Trophoblast cell (in vitro differentiated cells and primary cell): ENCODE measurements at regions not wholly inside any gene's neighbourhood (a gene's known extent, or its start where the extent isn't known, plus 50 kb on each side); places are given as distances from the start of the nearest gene placed in this dataset.

Experiments
- DNase-seq, 2 donors: peaks; one replicate each; pipeline ENCODE4 v3.0.0-alpha.2; 2016
- H2AFZ ChIP-seq: 2 replicates; pipeline ENCODE4 v1.6.1; 2013; ENCODE audit warnings: low read length, moderate library complexity, mild to moderate bottlenecking; ENCODE audit not compliant: insufficient read depth, poor library complexity
- H2AK5ac ChIP-seq: 2 replicates; pipeline ENCODE4 v1.6.1; 2013; ENCODE audit warnings: mild to moderate bottlenecking, low read length
- H2BK120ac ChIP-seq: 2 replicates; pipeline ENCODE4 v1.6.1; 2013; ENCODE audit warnings: low read length, mild to moderate bottlenecking, moderate library complexity; ENCODE audit not compliant: insufficient read depth, poor library complexity
- H2BK12ac ChIP-seq: 2 replicates; pipeline ENCODE4 v1.6.1; 2013; ENCODE audit warnings: mild to moderate bottlenecking, low read length, moderate library complexity
- H2BK5ac ChIP-seq: 2 replicates; pipeline ENCODE4 v1.6.1; 2013; ENCODE audit warnings: low read length, low read depth, moderate library complexity, mild to moderate bottlenecking; ENCODE audit not compliant: poor library complexity
- H3K14ac ChIP-seq: 2 replicates; pipeline ENCODE4 v1.6.1; 2013; ENCODE audit warnings: mild to moderate bottlenecking, low read length
- H3K18ac ChIP-seq: 2 replicates; pipeline ENCODE4 v1.6.1; 2013; ENCODE audit warnings: mild to moderate bottlenecking, low read length
- H3K23ac ChIP-seq: 2 replicates; pipeline ENCODE4 v1.6.1; 2013; ENCODE audit warnings: low read length
- H3K27ac ChIP-seq: 2 replicates; pipeline ENCODE4 v1.5.1; 2013; ENCODE audit warnings: low read depth, mild to moderate bottlenecking, inconsistent platforms, low read length, moderate library complexity
- H3K27me3 ChIP-seq: 2 replicates; pipeline ENCODE4 v1.6.1; 2013; ENCODE audit warnings: inconsistent platforms, mild to moderate bottlenecking, low read length, moderate library complexity; ENCODE audit not compliant: insufficient read depth
- H3K36me3 ChIP-seq, 2 experiments: 1 replicate in 1 of 2; 2 replicates in 1 of 2; pipeline ENCODE4 v1.6.1; 2013; ENCODE audit warnings: low read length in 2 of 2, mild to moderate bottlenecking in 2 of 2, moderate library complexity in 1 of 2; ENCODE audit not compliant: insufficient read depth in 2 of 2, control insufficient read depth in 1 of 2
- H3K4ac ChIP-seq: 2 replicates; pipeline ENCODE4 v1.6.1; 2013; ENCODE audit warnings: low read depth, mild to moderate bottlenecking, low read length, moderate library complexity
- H3K4me1 ChIP-seq, 2 experiments: 1 replicate in 1 of 2; 2 replicates in 1 of 2; pipeline ENCODE4 v1.6.1; 2013; ENCODE audit warnings: low read length in 2 of 2, mild to moderate bottlenecking in 2 of 2, moderate library complexity in 1 of 2; ENCODE audit not compliant: insufficient read depth in 2 of 2, control insufficient read depth in 1 of 2
- H3K4me2 ChIP-seq: 2 replicates; pipeline ENCODE4 v1.6.1; 2013; ENCODE audit warnings: inconsistent platforms, mild to moderate bottlenecking, low read length, moderate library complexity
- H3K4me3 ChIP-seq: 2 replicates; pipeline ENCODE4 v1.5.1; 2013; ENCODE audit warnings: mild to moderate bottlenecking, low read depth, low read length, inconsistent platforms
- H3K79me1 ChIP-seq: one replicate; pipeline ENCODE4 v1.6.1; 2013; ENCODE audit warnings: low read length
- H3K79me2 ChIP-seq: 2 replicates; pipeline ENCODE4 v1.6.1; 2013; ENCODE audit warnings: low read length, mild to moderate bottlenecking; ENCODE audit not compliant: control insufficient read depth, insufficient read depth, poor library complexity
- H3K9ac ChIP-seq: 2 replicates; pipeline ENCODE4 v1.6.1; 2013; ENCODE audit warnings: mild to moderate bottlenecking, low read length
- H3K9me3 ChIP-seq: 2 replicates; pipeline ENCODE4 v1.6.1; 2013; ENCODE audit warnings: low read depth, mild to moderate bottlenecking, control low read depth, inconsistent platforms, low read length; ENCODE audit not compliant: insufficient read depth
- H4K12ac ChIP-seq: 2 replicates; pipeline ENCODE4 v1.6.1; 2013; ENCODE audit warnings: low read depth, mild to moderate bottlenecking, low read length, moderate library complexity
- H4K8ac ChIP-seq: 2 replicates; pipeline ENCODE4 v1.6.1; 2013; ENCODE audit warnings: low read depth, mild to moderate bottlenecking, low read length, moderate library complexity
- H4K91ac ChIP-seq: one replicate; pipeline ENCODE4 v1.6.1; 2013; ENCODE audit warnings: low read depth, mild to moderate bottlenecking, low read length, moderate library complexity
- WGBS: extraction: QIAGEN DNeasy Blood & Tissue Kit; methylation state at CpG from one replicate; pipeline ENCODE4 v1.1.7; 2013; ENCODE audit warnings: missing lambda C conversion rate; ENCODE audit not compliant: insufficient read length, insufficient coverage; ENCODE audit errors: extremely low coverage; 5-methylcytosine and 5-hydroxymethylcytosine counted together

- Histone ChIP-seq H3K9me3 (no peaks in the 10 kb centered on the region), H3K4me1 (peaks cover 0 to 2% of the 10 kb centered on the region in 2 experiments), H3K4ac (no peak overlapping the region), H3K27me3 (no peaks in the 10 kb centered on the region), H3K4me3 (no peak overlapping the region), H4K12ac (no peak overlapping the region), H3K18ac (no peak overlapping the region), H2AFZ (no peak overlapping the region), H2BK120ac (no peak overlapping the region), H2AK5ac (no peak overlapping the region), H3K79me2 (no peaks in the 10 kb centered on the region), H3K27ac (no peak overlapping the region), H3K23ac (no peak overlapping the region), H2BK12ac (no peak overlapping the region), H3K4me2 (no peak overlapping the region), H3K9ac (no peak overlapping the region), H4K8ac (no peak overlapping the region), H3K14ac (no peak overlapping the region), H3K36me3 (no peaks in the 10 kb centered on the region), H3K79me1 (no peaks in the 10 kb centered on the region), H4K91ac (no peak overlapping the region), H2BK5ac (no peak overlapping the region)
- WGBS, result no CpG with 5 or more reads among the region's 4 CpGs
- no peak for DNase-seq
These were observed 140.6 kb downstream of the C1D start for GRCh38 chr2:67922080-67922785.

- no peak overlapping the region for H3K27ac ChIP-seq
- no peaks in the 10 kb centered on the region for H3K79me1 ChIP-seq
- H2AFZ ChIP-seq, result no peak overlapping the region
- WGBS, result no CpG with 5 or more reads among the region's 4 CpGs
- H3K4me1 ChIP-seq, result no peaks in the 10 kb centered on the region
- H3K36me3 ChIP-seq, result no peaks in the 10 kb centered on the region
- no peak overlapping the region for H2BK12ac ChIP-seq
- H3K9ac ChIP-seq, result no peak overlapping the region
- H3K4me2 ChIP-seq, result no peak overlapping the region
- H2BK5ac ChIP-seq, result no peak overlapping the region
- no peak overlapping the region for H2AK5ac ChIP-seq
- no peak overlapping the region for H2BK120ac ChIP-seq
- H3K18ac ChIP-seq, result no peak overlapping the region
- H3K27me3 ChIP-seq, result no peaks in the 10 kb centered on the region
- H3K4me3 ChIP-seq, result no peak overlapping the region
- H3K23ac ChIP-seq, result no peak overlapping the region
- no peak for DNase-seq
- H3K9me3 ChIP-seq, result no peaks in the 10 kb centered on the region
- no peak overlapping the region for H4K12ac ChIP-seq
- no peaks in the 10 kb centered on the region for H3K79me2 ChIP-seq
- no peak overlapping the region for H3K14ac ChIP-seq
- H4K91ac ChIP-seq, result no peak overlapping the region
- no peak overlapping the region for H4K8ac ChIP-seq
- no peak overlapping the region for H3K4ac ChIP-seq
These were observed 139.1 kb downstream of the C1D start for GRCh38 chr2:67923696-67924095.

GRCh38 chr2:67927501-67927900 lies 135.3 kb downstream of the C1D start:
- Histone ChIP-seq H4K91ac (no peak overlapping the region), H4K12ac (no peak overlapping the region), H2AFZ (no peak overlapping the region), H3K4ac (no peak overlapping the region), H3K9me3 (no peaks in the 10 kb centered on the region), H2BK12ac (no peak overlapping the region), H3K4me1 (no peaks in the 10 kb centered on the region), H2BK120ac (no peak overlapping the region), H4K8ac (no peak overlapping the region), H3K36me3 (no peaks in the 10 kb centered on the region), H2AK5ac (no peak overlapping the region), H3K18ac (no peak overlapping the region), H3K79me1 (no peaks in the 10 kb centered on the region), H3K27me3 (no peaks in the 10 kb centered on the region), H3K27ac (no peak overlapping the region), H3K14ac (no peak overlapping the region), H3K79me2 (no peaks in the 10 kb centered on the region), H3K4me2 (no peak overlapping the region), H3K9ac (no peak overlapping the region), H3K23ac (no peak overlapping the region), H3K4me3 (no peak overlapping the region), H2BK5ac (no peak overlapping the region)
- no CpG with 5 or more reads among the region's 3 CpGs for WGBS
- no peak for DNase-seq

GRCh38 chr2:67930156-67930555 lies 132.6 kb downstream of the C1D start:
- no peak overlapping the region for H3K4ac ChIP-seq
- no peaks in the 10 kb centered on the region for H3K79me2 ChIP-seq
- H3K4me1 ChIP-seq, result no peaks in the 10 kb centered on the region
- H4K91ac ChIP-seq, result no peak overlapping the region
- H3K36me3 ChIP-seq, result no peaks in the 10 kb centered on the region
- H2BK12ac ChIP-seq, result no peak overlapping the region
- H3K23ac ChIP-seq, result no peak overlapping the region
- H2AK5ac ChIP-seq, result no peak overlapping the region
- no peak overlapping the region for H4K8ac ChIP-seq
- no peak overlapping the region for H2BK5ac ChIP-seq
- H3K18ac ChIP-seq, result no peak overlapping the region
- no peak overlapping the region for H2BK120ac ChIP-seq
- H3K79me1 ChIP-seq, result no peaks in the 10 kb centered on the region
- H4K12ac ChIP-seq, result no peak overlapping the region
- no peaks in the 10 kb centered on the region for H3K9me3 ChIP-seq
- no peak overlapping the region for H2AFZ ChIP-seq
- no peak overlapping the region for H3K27ac ChIP-seq
- H3K4me2 ChIP-seq, result no peak overlapping the region
- H3K4me3 ChIP-seq, result no peak overlapping the region
- no peak overlapping the region for H3K14ac ChIP-seq
- no peaks in the 10 kb centered on the region for H3K27me3 ChIP-seq
- WGBS, result no CpG with 5 or more reads among the region's 3 CpGs
- no peak overlapping the region for H3K9ac ChIP-seq
- DNase-seq, result no peak
